NCI-H1105 treated with DMSO at 0.1 percent for 48 hours (cell line): ENCODE measurements at regions not wholly inside any gene's neighbourhood (a gene's known extent, or its start where the extent isn't known, plus 50 kb on each side); places are given as distances from the start of the nearest gene placed in this dataset.
"Not testable (repeated sequence)": the region's sequence is repeated elsewhere in the genome, so short reads cannot be mapped to it uniquely, and the experiment has no call there.

Experiments used
- DNase-seq: peaks from one replicate; lab custom pipeline; 2025; lab: John Stamatoyannopoulos, UW

DNA sequence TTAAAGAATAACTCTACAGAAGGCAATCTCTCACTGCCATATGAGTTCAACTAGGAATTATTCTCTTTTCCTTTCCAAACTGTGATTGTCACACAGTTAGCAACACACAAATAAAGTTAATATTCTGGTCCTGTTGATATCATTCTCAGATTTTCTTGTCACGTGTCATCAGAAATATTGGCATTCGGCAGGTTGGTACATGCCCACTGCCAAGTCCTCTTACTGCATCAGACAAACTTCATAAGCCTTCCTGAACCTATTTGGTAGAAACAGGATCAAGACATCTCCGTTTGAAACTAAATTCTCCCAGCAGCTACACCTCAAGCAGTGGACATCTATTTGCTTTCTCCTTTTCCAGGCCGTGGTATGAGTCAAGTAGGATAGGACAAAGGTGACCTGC lies 177.9 kb upstream of the SOX2 start:
- DNase-seq = no peak

DNA sequence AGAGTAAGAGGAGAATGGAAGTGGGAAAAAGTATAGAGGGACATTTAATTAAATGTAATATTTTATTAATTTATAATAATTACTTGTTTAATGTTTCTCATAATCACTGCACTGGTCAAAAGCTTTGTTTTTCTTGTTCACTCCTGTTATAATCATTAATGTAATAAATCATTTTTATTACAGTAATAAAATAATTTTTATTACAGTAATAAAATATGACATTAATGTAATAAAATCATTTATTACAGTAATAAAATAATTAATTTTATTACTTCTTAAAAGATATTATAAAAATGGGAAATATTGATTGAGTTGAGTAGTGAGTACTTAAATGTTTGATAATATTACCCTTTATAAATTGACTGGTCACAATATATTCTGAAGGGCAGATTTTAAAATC lies 181.1 kb upstream of the SOX2 start:
- no peak for DNase-seq

DNA sequence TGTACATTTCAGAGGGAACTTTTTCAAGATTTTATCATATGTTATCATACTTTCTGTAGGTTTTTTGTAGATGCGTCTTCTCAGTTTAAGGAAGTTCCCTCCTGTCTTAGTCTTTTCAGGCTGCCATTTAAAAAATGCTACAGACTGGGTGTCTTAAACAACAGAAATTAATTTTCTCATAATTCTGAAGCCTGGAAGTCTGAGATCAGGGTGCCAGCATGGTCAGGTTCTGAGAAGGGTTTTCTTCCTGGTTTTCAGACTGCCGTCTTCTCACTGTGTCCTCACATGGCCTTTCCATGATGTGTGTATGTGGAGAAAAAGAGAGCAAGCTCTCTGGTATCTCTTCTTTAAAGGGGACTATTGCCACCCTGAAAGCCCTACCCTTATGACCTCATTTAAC lies 189.9 kb upstream of the SOX2 start:
- no peak for DNase-seq

DNA sequence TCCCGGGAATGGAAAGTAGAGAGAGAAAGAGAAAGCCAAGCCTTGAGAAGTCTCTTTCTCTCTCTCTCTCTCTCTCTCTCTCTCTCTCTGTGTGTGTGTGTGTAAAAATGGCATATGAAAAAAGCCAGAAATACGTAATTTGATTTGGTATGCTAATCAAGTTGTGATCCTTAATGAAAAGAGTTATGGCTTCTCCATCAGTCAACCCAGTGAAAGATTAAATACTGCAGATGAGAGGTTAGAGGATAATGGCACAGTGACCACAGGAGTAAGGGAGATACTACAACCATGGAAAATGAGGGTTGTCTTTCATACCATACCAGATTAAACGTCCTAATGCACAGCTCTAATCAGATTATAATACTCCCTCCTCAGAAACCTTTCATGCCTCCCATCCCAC lies 193.5 kb upstream of the SOX2 start:
- no peak for DNase-seq

DNA sequence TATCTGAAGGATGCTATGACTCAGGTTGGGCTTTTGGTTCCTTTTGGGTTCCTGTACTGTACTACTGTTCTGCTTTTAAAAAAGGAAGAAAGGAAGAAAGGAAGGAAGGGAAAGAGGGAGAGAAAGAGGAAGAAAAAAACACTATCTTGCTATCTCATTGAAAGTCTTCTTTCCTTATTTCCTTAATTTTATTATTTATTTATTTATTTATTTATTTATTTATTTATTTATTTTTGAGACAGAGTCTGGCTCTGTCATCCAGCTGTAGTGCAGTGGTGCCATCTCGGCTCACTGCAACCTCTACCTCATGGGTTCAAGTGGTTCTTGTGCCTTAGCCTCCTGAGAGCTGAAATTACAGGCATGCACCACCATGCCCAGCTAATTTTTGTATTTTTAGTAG lies 198.9 kb upstream of the SOX2 start:
- DNase-seq = no peak

DNA sequence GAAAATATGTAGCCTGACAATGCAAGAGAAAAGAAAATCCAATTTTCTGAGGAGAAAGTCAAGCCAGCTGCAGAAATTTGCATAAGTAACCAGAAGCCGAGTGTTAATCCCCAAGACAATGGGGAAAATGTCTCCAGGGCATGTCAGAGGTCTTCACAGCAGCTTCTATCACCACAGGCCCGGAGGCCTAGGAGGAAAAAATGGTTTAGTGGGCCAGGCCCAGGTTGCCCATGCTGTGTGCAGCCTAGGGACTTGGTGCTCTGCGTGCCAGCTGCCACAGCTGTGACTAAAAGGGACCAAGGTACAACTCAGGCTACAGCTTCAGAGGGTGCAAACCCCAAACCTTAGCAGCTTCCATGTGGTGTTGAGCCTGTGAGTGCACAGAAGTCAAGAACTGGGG lies 201.2 kb upstream of the SOX2 start:
- no peak for DNase-seq

DNA sequence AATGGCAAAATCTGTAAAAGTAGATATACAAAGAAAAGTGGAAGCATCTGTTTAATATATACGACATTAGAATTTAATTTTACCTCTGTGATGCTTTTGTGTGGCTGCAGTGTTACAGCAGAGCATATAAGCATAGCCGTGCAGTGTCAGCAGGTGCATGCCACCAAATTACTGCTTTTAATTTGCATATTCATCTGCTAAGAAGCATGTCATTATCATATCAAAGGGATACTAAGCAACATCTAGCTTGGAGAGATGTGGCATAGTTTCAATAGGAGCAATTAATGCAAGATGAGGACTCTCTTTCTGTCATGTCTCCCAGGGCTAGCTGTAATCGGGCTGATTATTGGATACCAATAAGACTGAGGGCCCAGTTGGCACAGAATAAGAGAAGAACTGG lies 214.4 kb upstream of the SOX2 start:
- DNase-seq = no peak

DNA sequence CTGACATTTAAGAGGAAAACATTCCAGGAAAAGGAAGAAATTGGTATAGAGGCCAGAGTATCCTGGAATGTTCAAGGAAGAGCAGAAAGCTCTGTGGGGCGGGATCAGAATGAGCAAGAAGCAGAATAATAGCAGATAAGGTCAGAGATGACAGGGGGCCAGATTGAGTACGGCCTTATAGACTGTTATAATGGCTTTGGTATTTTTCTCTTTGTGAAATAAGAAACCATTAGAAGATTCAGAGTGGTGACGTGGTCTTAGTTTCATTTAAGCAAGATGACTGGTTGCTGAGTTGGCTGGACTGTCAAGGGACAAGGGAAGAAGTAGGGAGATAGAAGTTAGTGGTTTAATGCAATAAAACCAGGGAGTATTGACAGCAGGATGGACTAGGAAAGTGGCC lies 218.3 kb upstream of the SOX2 start:
- DNase-seq = no peak

DNA sequence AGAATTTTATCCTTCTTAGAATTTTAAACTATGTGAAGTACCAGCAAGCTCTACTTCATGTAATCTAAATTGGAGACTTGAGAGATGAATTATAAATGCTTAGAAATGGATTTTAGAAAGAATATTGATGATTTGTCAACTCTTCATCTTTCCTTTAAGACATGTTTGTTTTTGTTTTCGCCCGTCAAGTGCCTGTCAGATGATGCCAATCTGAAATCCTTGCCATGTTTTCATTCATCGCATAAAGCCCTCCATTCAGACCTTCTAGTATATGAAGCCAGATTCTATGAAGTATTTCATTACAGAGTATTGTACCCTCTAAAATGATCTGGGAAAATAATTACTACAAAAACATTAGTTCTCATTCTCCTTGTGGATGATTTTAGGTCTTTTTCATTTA lies 223.2 kb upstream of the SOX2 start:
- peak; percentile 43 for DNase-seq

DNA sequence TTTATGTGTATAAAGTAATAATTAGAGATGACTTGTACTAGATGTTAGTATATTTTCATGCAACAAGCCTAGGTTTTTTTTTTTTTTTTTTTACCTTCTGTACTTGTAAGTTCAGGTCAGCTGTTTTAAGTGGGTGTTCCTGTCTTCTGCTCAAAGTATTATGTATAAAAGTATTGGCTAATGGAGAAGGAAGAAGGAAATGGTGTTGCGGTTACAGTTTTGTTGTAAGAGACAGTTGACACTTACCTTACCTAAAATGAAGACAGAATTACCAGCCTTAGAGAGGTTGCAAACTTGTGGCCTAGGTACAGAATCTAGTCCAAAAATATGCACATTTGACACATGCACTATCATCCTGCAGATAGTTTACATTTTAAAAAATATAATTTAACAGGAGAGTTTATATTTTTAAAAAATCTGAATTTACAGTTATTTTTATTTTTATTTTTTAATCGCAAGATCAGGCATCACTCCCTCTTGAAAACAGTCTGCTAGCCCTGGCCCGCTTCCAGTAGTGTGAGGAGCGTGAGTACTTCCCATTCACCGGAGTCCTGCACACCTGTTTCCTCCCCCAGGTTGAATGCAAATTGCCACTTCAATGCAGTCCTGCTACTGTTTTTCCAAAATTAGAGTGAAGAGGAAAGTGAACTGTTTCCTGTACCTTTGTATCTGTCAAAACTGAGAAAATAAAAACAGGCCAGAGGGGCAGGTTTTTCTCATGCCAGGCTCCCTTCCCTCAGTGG lies 224.3 kb upstream of the SOX2 start:
- peak; percentile 99 for DNase-seq

DNA sequence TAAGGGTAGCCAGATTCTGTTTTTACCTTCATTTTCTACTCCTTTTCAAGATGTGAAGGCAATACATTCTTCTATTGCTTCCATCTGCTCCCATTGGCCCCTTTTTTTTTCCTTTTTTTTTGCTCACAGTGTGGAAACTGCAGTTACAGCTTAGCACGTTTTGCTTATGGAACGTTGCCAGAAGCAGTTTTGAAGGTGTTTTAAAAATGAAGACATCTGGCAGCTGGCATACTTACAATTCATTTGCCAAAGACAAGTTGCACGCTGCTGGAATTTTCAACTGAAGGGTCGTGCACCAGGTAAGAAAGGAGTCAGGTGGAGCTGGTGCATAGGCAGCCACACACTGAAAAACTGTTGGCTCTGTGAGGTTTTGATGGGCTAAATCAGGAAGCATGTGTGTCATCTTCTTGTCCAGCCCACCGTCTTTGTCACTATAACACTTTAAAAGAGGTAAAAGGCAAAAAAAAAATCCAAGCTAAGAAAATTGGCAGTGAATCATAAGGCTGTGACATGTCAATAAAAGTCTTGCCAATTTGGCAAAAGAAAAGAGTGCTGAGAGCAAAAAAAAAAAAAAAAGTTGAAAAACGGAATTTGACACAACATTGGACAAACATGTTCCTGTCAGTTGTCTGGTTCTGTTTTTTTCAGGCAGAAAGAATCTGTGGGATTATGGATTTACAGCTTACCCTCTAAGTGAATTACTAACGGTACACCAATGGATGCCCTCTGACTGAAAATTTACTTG lies 225.4 kb upstream of the SOX2 start:
- DNase-seq = peak; percentile 93

DNA sequence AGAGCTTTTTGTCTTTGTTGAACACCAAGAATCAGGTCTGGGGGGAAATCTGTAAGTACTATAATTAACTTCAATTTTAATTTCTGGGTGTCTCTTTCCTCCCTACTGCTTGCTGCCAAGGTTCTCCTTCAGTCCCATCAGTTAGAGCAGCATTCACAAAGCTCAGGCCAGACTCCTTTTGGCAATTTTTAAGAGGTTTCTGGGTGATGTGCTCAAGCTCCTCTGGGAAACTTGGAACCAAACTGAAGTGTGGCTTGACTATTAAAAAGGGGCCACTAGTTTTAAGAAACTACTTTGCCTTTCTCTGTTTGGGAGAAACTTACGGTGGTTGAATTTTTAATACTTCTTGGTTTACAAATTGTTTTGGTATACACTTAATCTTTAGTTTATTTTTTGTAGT lies 227.7 kb upstream of the SOX2 start:
- no peak for DNase-seq

DNA sequence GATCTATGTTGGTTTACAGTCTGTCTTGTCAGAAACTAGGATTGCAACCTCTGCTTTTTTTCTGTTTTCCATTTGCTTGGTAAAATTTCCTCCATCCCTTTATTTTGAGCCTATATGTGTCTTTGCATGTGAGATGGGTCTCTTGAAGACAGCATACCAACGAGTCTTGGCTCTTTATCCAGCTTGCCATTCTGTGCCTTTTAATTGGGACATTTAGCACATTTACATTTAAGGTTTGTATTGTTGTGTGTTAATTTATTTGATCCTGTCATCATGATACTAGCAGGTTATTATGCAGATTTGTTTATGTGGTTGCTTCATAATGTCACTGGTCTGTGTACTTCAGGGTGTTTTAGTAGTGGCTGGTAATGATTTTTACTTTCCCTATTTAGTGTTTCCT lies 236.6 kb upstream of the SOX2 start:
- not testable (repeated sequence) for DNase-seq

DNA sequence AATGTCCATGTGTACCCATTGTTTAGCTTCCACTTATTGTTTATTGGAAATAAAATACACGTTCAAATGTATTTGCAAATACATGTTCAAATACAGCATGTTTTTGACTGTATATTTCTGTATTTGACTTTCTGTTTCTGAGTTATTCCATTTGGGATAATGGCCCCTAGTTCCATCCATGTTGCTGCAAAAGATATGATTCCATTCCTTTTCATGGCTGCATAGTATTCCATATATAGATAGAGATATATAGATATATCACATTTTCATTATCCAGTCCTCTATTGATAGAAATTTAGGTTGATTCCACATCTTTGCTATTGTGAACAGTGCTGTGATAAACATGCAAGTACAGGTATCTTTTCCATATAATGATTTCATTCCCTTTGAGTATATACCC lies 241.4 kb upstream of the SOX2 start:
- no peak for DNase-seq

DNA sequence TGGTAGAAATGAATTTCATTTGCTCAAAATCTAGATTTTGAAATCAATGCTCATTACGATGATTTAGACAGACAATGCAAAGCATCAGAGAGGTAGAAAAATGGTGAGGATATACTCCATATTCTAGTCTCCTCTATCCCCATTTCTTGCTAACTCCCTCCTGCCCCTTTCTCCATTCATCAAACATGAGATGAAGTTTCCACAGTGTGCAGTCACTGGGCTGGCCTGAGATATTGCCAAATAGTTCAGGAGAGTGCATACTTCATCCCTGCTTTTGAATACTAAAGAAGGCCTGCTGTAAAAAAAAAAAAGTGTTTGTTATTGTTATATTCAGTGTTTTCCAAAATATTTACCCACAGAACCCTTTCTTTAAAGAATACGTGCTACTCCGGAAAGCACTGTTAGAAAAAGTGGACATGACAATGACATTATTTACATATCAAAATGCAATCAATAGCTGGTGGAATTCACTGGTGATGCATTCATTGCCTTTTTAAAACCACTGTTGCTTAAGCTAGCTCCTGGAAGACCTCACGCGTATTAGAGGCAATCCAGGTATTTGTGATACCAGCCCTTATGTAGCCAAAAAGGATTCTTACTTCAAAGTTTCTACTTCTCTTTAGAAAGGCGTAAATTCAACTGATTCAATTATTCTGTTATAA lies 247.6 kb upstream of the SOX2 start:
- no peak for DNase-seq

DNA sequence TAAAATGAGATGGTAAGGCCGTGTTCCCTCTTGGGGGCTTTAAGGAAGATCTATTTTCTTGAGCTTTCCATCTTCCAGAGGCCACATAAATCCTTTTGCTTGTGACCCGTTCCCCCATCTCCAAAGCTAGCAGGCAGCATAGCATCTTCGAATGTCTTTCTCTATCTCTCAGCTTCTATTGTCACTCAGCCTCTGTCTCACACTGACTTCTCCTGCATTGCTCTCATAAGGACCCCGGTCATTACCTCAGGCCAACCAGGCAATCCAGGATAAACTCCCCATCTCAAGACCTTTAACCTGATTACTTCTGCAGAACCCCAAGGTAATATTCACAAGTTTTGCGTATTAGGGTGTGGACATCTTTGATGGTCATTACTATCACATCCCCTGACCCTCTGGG lies 250.3 kb upstream of the SOX2 start:
- DNase-seq = no peak

DNA sequence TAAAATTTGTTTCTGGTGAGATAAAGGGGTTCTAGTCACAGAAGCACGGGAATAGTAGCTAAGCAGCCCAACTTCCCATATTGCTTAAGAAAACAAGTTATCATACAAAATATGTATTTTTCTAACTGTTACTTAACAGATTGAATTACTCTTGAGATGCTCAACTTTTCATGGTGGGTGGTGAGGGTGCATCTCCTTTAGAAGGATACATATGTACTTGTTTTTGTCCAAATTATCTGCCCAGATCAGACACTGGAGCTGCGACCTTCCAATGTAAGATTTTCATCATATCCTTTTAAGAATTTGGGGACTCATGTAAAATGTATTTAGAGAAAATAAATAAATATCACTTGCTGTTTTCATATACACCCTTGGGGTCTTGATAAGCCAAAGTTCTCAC lies 252.2 kb upstream of the SOX2 start:
- DNase-seq = no peak

DNA sequence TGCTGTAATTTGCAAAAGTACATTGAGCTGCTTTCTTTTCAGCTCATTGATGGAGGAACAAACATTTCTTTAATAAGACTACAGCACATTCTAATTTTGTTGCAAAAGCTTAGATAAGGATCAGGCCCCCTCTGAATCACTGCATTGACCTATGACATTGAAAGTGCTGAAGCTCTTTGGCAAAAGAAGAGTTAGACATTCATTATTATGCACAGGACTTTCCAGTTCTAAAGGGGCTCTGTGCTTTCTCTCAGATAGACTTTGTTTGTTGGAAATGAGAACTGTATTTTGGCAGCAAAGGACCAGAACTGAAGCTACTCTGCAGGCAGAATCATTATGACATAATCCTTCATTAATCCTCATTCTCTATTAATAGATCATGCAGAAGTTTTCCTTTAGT lies 252.9 kb upstream of the SOX2 start:
- DNase-seq = no peak

DNA sequence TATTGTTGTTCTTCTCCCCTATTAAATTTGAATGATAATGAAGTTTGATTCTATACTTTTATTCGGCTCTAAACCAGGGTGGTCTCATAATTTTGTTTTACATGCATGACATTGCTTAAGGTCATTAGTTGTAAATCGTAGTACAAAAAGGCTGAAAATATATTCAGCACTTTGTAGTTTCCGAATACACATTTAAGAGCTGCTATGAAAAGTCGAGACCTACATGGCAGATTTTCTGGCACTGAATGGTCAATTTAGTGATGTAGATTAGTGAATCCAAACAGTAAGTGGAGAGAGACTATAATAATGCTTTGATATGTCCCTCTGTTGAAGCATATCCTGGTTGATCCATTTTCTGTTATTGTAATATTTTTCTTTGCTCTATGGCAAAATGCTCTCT lies 254.0 kb upstream of the SOX2 start:
- no peak for DNase-seq

DNA sequence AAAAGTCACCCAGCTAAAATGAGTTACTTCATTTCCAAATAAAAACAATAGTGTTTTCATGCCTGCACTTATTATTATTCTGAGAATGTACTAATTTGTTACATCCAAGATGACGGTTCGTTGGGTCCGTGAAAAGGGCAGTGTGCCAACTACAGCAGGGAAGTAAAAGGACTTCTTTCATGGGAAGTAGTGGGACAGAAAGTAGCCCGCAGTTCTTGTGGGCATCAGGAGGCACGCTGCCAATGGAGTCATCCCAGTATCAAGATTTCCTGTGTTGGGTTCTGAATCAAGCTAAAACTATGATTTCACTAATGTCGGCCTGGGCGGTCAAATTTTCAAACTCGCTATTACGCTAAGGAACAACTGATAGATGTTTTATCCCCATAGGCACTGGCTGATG lies 254.5 kb upstream of the SOX2 start:
- no peak for DNase-seq

DNA sequence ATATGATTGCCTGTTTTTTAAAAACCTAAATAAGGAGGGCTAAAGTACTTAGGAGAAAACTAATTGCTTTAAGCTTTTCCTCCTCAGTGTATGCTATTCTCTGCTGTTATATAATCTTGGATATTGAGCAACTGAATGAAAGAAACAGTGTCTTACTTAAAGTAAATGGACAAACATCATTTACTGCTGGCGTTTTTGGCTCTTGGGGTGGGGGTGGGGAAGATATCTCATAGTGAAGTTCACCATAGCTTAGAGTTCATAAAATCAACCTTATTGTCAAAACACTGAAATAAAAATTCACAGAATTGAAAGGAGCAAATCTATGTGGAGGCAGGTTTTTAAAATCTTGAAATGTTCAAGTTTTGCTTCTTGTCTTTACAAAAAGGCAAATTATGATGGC lies 256.4 kb upstream of the SOX2 start:
- DNase-seq = no peak

DNA sequence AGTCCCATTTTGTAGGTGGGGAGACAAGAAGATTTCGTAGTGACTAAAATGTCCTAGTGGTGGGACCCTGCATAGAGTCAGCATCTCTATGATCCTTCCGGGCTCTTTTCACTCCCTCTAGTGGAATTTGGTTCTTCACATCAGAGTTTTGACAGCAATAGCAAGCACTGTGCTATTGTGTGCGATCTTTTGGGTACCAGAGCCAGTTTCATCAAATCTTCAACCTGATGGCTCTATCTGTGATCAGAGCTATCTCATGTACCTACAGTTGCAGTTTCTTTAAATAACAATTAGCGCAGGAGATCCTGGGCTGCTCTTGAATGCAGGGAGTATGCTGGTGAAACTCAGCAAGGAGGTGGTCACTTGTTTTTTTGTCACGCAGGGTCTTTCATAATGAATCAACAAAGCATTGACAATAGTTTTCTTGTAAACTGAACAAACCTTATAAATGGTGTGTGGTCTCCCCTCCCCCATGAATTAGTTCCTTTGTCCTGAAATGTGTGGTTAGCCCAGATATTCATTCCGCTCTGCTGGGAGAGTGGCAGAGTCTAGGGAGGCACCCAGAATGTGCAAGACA lies 257.2 kb upstream of the SOX2 start:
- no peak for DNase-seq

DNA sequence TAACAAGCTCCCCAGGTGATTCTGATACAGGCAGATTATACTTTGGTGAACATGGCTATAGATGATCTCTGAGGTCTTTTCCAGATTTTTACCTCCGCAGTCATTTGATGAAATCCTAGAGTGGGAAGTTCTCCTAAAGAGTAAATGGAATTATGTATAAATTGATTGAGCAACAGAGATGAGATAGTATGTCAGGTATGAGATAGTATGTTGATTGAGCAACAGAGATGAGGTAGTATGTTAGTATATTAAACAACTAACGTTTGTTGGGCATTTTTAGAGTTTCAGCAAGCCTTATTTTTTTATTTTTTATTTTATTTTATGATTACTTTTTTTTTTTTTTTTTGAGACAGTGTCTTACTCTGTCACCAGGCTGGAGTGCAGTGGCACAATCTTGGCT lies 265.0 kb upstream of the SOX2 start:
- no peak for DNase-seq
